ENCODE measurements at regions not wholly inside any gene's neighbourhood (a gene's known extent, or its start where the extent isn't known, plus 50 kb on each side); places are given as distances from the start of the nearest gene placed in this dataset.

DNA sequence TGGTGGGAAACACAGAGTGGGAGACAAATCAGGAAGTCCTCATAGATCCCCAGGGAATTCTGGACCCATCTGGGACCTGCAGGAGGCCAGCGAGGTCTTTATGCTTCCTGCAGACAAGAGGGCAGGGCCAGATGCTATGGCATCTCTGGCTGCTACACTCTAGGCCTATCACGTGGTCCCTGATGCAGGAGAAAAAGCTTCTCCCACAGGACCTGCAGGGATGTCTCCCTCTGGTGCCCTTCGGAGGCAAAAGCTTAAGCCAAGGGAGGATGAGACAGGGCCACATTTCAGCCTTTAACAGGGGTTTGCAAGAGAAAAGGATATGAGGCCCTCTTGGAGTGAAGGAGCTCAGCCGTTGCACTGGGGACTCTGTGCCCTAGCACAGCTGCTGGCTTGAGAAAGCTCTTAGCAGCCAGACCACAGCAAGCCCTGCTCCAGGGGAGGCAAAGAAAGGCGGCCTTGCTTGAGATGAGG lies 243.0 kb downstream of the C1orf94 start:
- Mint-ChIP-seq H3K4me1 (ENCODE audit: low read depth) (no peaks in the 10 kb centered on the region), H3K27me3 (ENCODE audit: low read depth) (peaks cover 2% of the 10 kb centered on the region), H3K4me3 (no peak overlapping the region), H3K9me3 (no peaks in the 10 kb centered on the region), H3K36me3 (ENCODE audit: low read depth) (no peaks in the 10 kb centered on the region), H3K27ac (no peak overlapping the region)
- no peak for DNase-seq (ENCODE audit: low spot score)

DNA sequence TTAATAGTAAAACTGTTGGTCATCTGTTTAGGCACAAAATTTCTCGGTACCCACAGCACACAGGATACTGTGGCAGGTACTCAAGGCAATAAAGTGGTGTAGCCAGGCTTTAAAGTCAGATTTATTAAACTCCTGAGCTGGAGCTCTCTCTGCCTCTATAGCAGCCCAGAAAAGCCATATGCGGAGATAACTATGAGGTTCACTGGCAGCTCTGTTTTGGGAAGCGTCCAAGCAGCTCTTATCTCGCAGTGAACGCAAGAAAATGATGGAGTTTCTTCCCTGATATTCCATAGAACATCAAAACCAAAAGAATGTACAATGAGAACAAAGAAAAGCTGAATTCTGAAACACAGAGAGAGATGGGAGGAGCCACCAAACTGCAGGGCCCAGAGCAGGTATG lies 248.3 kb downstream of the C1orf94 start:
- no peaks in the 10 kb centered on the region for H3K4me1 Mint-ChIP-seq (ENCODE audit: low read depth)
- no peak overlapping the region for H3K4me3 Mint-ChIP-seq
- H3K9me3 Mint-ChIP-seq: no peaks in the 10 kb centered on the region
- no peaks in the 10 kb centered on the region for H3K27me3 Mint-ChIP-seq (ENCODE audit: low read depth)
- no peak overlapping the region for H3K27ac Mint-ChIP-seq
- no peak for DNase-seq (ENCODE audit: low spot score)
- no peaks in the 10 kb centered on the region for H3K36me3 Mint-ChIP-seq (ENCODE audit: low read depth)

DNA sequence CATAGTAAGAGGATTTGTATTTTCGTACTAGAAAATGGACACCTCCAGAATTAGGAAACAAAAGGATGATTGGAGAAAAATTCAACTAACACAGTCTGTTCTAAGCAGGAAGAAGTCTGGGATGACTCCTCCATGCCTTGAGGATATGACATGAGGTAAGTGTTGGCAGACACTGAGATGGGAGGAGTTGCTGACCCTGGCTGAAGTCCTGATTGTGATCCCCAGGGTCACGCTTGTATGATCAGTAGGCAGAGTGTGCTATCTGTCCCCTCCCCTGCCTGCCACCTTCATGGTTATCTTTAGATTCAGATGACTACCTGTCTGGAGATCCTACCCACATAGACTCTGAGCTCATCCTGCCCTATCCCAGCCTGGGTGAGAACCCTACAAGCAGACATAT lies 249.1 kb downstream of the C1orf94 start:
- H3K36me3 Mint-ChIP-seq (ENCODE audit: low read depth): no peaks in the 10 kb centered on the region
- no peak overlapping the region for H3K27ac Mint-ChIP-seq
- no peak for DNase-seq (ENCODE audit: low spot score)
- H3K9me3 Mint-ChIP-seq: no peaks in the 10 kb centered on the region
- H3K4me1 Mint-ChIP-seq (ENCODE audit: low read depth): no peaks in the 10 kb centered on the region
- no peak overlapping the region for H3K4me3 Mint-ChIP-seq
- no peaks in the 10 kb centered on the region for H3K27me3 Mint-ChIP-seq (ENCODE audit: low read depth)

DNA sequence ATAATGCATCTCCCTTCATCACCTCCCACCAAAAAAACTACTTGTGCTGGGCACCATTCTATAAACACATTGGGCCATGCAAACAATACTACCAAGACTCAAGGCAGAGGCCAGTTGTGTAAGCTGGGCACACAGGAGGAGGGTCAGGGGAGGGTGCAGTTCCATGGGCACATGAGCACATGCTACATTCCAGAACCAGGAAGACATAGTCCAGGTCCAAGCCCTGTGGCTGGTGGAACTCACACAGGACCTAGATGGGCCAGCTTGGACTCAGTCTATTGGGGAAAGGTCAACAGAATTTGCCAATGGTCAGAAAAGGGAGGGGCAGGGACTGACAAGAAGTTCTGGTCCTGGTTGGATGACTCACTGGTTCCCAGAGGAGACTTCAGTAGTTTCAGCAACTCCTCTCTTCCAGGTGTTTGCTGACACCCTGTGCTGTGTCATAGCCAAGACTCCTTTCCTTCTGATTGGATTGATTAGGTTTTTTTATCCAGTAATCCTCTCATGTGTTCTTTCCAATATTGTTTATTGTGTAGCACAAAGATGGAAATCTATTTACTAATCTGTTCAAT lies 249.7 kb downstream of the C1orf94 start:
- H3K27ac Mint-ChIP-seq: no peak overlapping the region
- no peaks in the 10 kb centered on the region for H3K4me1 Mint-ChIP-seq (ENCODE audit: low read depth)

DNA sequence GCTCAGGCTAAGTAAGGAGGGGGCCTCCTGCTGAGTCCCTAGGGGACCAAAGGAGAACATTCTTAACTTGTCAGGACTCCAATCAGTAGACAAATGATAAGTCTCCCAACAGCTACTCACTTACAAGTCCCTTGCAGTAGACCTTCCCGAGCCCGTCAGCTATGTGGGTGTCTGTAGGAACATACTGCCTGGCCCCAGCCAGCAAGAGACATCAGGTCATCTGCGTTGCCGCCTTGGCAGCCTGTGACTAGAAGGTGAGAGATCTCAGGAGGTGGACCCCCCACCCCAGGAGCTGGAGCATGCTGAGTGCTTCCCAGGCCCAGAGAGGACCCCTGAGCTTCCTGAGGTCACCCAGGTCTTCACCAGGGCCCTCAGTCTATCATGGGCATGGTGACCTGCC lies 250.5 kb downstream of the C1orf94 start:
- Mint-ChIP-seq H3K27me3 (ENCODE audit: low read depth) (no peaks in the 10 kb centered on the region), H3K9me3 (no peaks in the 10 kb centered on the region), H3K36me3 (ENCODE audit: low read depth) (no peaks in the 10 kb centered on the region), H3K4me3 (no peak overlapping the region), H3K27ac (no peak overlapping the region), H3K4me1 (ENCODE audit: low read depth) (no peaks in the 10 kb centered on the region)
- no peak for DNase-seq (ENCODE audit: low spot score)

More for the DNA sequence above, 249.7 kb downstream of the C1orf94 start:
- H3K9me3 Mint-ChIP-seq: no peaks in the 10 kb centered on the region
- no peak for DNase-seq (ENCODE audit: low spot score)
- no peaks in the 10 kb centered on the region for H3K27me3 Mint-ChIP-seq (ENCODE audit: low read depth)
- no peak overlapping the region for H3K4me3 Mint-ChIP-seq
- no peaks in the 10 kb centered on the region for H3K36me3 Mint-ChIP-seq (ENCODE audit: low read depth)

DNA sequence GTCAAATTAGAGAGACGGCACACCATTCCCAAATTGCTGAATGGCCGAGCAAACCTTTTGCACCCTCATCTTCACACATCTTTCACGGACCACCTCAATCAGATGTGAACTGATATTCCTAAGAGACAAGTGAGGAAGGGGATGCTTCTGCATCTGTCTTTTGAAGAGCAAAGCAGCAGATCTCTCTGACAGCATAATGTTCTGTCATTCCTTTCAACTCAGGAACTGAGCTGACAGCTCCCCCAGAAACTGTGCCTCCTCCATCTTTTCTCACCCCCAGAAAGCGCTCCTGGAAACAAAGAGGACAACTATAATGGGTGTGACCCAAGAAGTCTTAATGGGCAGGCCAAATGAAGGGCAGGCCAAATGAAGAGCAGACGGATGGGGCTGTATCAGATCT lies 256.4 kb downstream of the C1orf94 start:
- DNase-seq (ENCODE audit: low spot score): no peak
- Mint-ChIP-seq H3K4me3 (no peak overlapping the region), H3K9me3 (no peaks in the 10 kb centered on the region)

DNA sequence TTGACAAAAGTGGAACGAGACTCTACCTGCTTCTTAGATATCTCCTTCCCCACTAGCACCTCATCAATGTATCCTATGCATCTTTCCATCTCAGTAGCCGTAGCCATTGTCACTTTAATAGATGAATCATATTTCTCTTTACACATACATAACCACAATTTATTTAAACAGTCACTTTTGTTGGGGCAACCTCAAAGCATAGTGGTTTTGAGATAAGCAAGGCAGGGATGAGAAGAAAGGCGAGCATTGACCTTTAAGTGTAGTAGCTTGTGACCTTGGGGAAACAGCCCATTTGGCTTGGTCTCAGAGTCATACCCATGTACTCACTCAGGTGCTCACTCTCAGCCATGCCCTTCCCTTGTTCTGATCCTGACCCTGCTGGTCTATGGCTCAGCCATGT lies 260.1 kb downstream of the C1orf94 start:
- no peaks in the 10 kb centered on the region for H3K36me3 Mint-ChIP-seq (ENCODE audit: low read depth)
- H3K9me3 Mint-ChIP-seq: no peaks in the 10 kb centered on the region
- no peak overlapping the region for H3K27ac Mint-ChIP-seq

More for the DNA sequence above, 256.4 kb downstream of the C1orf94 start:
- Mint-ChIP-seq H3K27me3 (ENCODE audit: low read depth) (no peaks in the 10 kb centered on the region), H3K36me3 (ENCODE audit: low read depth) (no peaks in the 10 kb centered on the region), H3K27ac (no peak overlapping the region), H3K4me1 (ENCODE audit: low read depth) (no peaks in the 10 kb centered on the region)

DNA sequence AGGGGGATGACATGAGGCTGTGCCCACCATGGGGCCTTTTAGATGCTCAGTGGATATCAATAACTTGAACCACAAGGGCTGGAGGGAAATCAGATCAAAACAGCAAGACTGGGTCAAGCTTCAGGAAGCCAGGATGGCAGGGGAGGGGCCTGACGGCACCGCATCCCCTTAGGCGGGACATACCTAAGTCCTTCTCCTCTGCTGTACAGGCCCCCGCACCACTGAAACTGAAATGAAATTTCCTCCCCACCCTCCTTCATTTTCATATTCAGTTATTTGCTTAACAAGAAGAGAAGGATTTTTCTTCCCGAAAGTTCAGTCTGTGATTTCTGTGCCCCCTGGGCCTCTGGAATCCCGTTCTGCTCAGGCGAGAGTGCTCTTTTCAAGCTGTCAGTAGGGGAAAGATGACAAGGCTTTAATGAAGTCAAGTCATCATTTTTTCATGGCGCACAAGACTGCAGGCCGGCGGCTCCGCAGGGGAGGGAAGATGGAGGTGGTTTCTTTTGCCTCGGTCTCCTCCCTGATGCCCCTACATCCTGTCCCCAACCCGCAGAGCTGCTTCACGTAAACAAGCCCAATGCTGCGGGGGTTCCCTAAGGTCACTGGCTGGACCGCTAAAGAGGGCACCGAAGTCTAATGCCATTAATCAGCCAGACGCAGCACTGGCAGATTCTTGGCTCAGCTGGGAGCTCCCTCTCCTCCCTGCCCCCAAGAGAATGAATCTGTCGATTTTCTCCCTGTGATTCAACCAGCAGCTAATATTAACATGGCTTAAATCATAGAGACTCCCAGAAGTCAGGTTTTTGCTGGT lies 264.8 kb downstream of the C1orf94 start:
- no peak for DNase-seq (ENCODE audit: low spot score)
- Mint-ChIP-seq H3K4me3 (no peak overlapping the region), H3K4me1 (ENCODE audit: low read depth) (no peaks in the 10 kb centered on the region), H3K36me3 (ENCODE audit: low read depth) (no peaks in the 10 kb centered on the region), H3K27me3 (ENCODE audit: low read depth) (peaks cover 5% of the 10 kb centered on the region), H3K27ac (no peak overlapping the region), H3K9me3 (no peaks in the 10 kb centered on the region)

More for the DNA sequence above, 260.1 kb downstream of the C1orf94 start:
- H3K4me1 Mint-ChIP-seq (ENCODE audit: low read depth): no peaks in the 10 kb centered on the region
- H3K4me3 Mint-ChIP-seq: no peak overlapping the region
- no peak for DNase-seq (ENCODE audit: low spot score)
- peaks cover 5% of the 10 kb centered on the region for H3K27me3 Mint-ChIP-seq (ENCODE audit: low read depth)

DNA sequence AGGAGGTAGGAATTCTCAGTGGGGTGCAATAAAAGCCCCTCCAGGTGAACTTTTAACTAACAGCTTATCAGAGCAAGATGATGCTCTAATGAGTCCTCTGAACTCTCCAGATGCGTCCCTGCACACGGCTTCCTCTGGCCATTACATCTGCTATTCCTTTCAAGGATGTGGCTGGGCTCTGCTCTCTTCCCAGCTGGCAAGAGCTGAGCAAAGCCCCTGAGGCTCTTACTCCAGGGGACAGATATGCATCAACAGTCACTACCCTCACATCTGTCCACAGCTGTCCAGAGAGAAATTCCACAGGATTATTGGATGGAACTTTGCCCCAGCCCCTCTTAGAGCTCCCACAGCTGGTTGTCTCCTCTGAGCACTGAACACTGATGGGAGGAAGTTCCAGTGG lies 267.8 kb downstream of the C1orf94 start:
- no peaks in the 10 kb centered on the region for H3K9me3 Mint-ChIP-seq
- H3K27me3 Mint-ChIP-seq (ENCODE audit: low read depth): peaks cover 5% of the 10 kb centered on the region
- no peak overlapping the region for H3K27ac Mint-ChIP-seq
- no peak overlapping the region for H3K4me3 Mint-ChIP-seq
- no peak for DNase-seq (ENCODE audit: low spot score)
- no peaks in the 10 kb centered on the region for H3K4me1 Mint-ChIP-seq (ENCODE audit: low read depth)
- H3K36me3 Mint-ChIP-seq (ENCODE audit: low read depth): no peaks in the 10 kb centered on the region

DNA sequence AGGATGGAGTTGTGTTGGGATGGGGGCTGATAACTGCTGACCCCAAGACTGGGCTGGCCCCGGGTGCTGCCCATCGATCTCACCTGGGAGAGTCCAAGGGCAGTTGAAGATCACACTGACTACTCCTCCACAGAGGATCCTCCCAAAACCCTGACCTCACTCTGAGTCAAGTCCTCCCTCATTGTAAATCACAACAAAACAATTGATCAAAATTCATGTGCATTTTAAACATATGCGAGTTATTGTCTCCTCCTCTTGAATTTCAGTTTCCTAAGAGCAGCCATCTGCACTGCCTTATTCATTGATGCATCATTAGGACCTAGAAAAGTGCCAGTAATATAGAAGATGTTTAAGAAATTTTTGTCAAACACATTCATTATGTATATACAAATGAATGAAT lies 273.6 kb downstream of the C1orf94 start:
- Mint-ChIP-seq H3K9me3 (no peaks in the 10 kb centered on the region), H3K36me3 (ENCODE audit: low read depth) (no peaks in the 10 kb centered on the region), H3K27ac (no peak overlapping the region), H3K4me1 (ENCODE audit: low read depth) (no peaks in the 10 kb centered on the region), H3K27me3 (ENCODE audit: low read depth) (peaks cover 3% of the 10 kb centered on the region), H3K4me3 (no peak overlapping the region)
- DNase-seq (ENCODE audit: low spot score): no peak

DNA sequence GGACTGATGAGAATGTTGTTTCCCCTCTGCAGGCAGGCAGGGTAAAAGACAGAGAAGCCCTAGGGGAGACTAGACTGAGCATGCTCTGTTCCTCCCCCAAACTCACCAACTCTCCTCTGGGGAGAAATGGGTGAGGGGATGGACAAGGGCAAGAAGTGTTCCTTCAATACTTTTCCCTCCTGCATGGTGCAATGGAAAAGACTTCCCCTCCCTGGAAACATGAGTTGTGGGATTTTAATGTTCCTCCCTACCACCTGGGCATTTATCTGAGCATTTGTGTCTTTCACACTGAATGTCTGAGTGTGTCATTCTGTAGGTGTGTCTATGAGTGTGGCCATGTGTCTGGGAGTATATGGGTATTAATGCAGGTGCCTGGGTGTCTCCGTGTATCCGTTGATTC lies 275.7 kb downstream of the C1orf94 start:
- H3K4me3 Mint-ChIP-seq: no peak overlapping the region
- no peaks in the 10 kb centered on the region for H3K27me3 Mint-ChIP-seq (ENCODE audit: low read depth)
- no peak for DNase-seq (ENCODE audit: low spot score)
- no peak overlapping the region for H3K27ac Mint-ChIP-seq
- no peaks in the 10 kb centered on the region for H3K4me1 Mint-ChIP-seq (ENCODE audit: low read depth)
- no peaks in the 10 kb centered on the region for H3K36me3 Mint-ChIP-seq (ENCODE audit: low read depth)
- H3K9me3 Mint-ChIP-seq: no peaks in the 10 kb centered on the region

DNA sequence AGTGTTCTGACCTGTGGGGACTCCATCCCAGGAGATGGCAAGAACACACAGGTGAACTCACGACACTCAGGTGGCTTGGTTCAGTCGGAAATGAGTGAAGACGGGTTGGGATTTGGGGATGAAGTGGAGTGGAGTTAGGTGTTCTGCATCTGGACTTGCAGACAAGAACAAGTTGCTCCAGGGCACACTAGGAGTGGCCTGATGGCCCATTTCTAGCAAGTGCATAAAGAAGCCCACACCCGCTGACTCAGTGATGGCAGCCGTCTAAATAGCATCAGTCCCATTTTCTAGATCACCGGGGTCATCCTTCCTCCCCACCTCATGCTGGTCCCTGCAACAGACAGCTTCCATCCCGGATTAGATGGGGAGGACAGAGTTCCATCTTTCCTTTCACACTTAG lies 278.4 kb downstream of the C1orf94 start:
- Mint-ChIP-seq H3K36me3 (ENCODE audit: low read depth) (no peaks in the 10 kb centered on the region), H3K4me1 (ENCODE audit: low read depth) (no peaks in the 10 kb centered on the region), H3K27me3 (ENCODE audit: low read depth) (no peaks in the 10 kb centered on the region), H3K27ac (no peak overlapping the region), H3K4me3 (no peak overlapping the region), H3K9me3 (no peaks in the 10 kb centered on the region)
- no peak for DNase-seq (ENCODE audit: low spot score)

DNA sequence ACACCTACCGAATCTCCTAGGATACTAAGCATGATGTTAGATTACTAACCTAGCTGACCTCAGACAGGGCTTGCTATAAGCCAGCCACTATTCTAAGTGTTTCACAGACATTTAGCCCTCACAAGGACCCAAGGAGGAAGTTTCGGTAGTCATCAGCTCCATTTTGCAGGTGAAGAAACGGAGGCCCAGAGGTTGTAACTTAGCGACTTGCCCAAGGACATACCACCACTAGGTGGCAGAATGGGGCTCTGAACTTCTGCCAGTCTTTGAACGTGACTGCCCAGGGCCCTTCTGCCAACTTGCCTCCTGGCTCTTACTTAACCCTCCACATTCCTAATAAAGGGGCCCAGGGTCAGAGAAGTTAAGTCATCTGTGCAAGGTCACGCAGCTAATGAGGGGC lies 283.5 kb downstream of the C1orf94 start:
- Mint-ChIP-seq H3K27me3 (ENCODE audit: low read depth) (no peaks in the 10 kb centered on the region), H3K9me3 (no peaks in the 10 kb centered on the region)

DNA sequence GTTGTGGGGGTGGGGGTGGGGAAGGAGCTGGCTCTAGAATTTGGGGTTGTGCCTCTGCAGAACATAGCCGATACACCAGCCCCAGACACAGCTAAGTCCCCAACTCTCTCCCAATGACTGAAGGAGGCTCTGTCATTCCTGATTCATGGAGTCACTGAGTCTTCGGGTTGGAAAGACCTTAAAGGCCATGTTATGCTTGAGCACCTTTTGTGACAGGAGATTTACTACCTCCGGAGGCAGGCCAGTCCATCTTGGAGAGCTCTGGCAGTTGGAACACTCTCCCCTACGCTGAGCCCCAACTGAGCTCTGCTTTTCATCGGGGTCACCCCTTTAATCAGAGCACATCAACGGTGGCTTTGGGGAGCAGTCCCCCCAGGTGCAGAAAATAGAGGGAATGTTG lies 284.4 kb upstream of the GJB5 start:
- no peaks in the 10 kb centered on the region for H3K9me3 Mint-ChIP-seq
- DNase-seq (ENCODE audit: low spot score): no peak
- no peaks in the 10 kb centered on the region for H3K36me3 Mint-ChIP-seq (ENCODE audit: low read depth)
- peaks cover 2% of the 10 kb centered on the region for H3K27me3 Mint-ChIP-seq (ENCODE audit: low read depth)
- no peak overlapping the region for H3K27ac Mint-ChIP-seq
- H3K4me1 Mint-ChIP-seq (ENCODE audit: low read depth): no peaks in the 10 kb centered on the region
- no peak overlapping the region for H3K4me3 Mint-ChIP-seq

More for the DNA sequence above, 283.5 kb downstream of the C1orf94 start:
- no peaks in the 10 kb centered on the region for H3K4me1 Mint-ChIP-seq (ENCODE audit: low read depth)
- peak; percentile 10 for DNase-seq (ENCODE audit: low spot score)
- no peak overlapping the region for H3K4me3 Mint-ChIP-seq
- H3K36me3 Mint-ChIP-seq (ENCODE audit: low read depth): no peaks in the 10 kb centered on the region
- H3K27ac Mint-ChIP-seq: no peak overlapping the region

Data from T-helper 2 cell treated with Interferon-gamma antibody and Interleukin-4, amounts not matched to agents 5 μg/mL and 100 μg/mL, for 36 hours (primary cell).